Cardiac septum (tissue), 1 donor: ENCODE measurements at regions not wholly inside any gene's neighbourhood (a gene's known extent, or its start where the extent isn't known, plus 50 kb on each side); places are given as distances from the start of the nearest gene placed in this dataset.
"Not testable (repeated sequence)": the region's sequence is repeated elsewhere in the genome, so short reads cannot be mapped to it uniquely, and the experiment has no call there.

Experiments used
- DNase-seq: peaks from one replicate; pipeline ENCODE4 v3.0.0-alpha.2; 2020; ENCODE audit warnings: low spot score
- intact Hi-C: fragments of 100-400 bp; cut with DNase I; formaldehyde crosslinking; loops from one replicate; pipeline ENCODE4 v1.14.0; 2022
- donor health status: DM: no; HTN: no; CAD: no.

DNA sequence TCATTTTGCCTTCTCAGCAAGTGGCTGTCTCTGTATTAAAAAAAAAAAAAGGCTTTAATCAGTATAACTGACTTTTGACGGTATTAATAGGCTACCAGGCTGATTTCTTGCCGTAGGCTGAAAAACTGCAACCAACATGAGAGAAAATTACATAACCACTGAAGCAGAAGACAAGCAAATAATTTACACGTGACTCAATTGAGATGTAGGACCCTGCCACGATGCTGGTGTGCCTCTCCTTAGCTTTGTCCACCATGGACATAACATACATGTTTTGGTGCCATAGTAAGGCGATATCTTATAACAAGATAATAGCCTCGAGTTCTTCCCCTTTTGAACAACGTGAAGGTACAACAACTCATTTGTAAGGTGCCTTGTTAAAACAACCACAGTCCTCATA lies 88.7 kb upstream of the GRIP1 start:
- no peak for DNase-seq
- intact Hi-C loops = no loop called here

GRCh38 chr12:66768293-66768692 lies 89.4 kb upstream of the GRIP1 start:
- intact Hi-C loops = no loop called here
- no peak for DNase-seq

- DNase-seq = no peak
- intact Hi-C loops = no loop called here
Observed at GRCh38 chr12:66774929-66775328, 96.1 kb upstream of the GRIP1 start.

GRCh38 chr12:66775871-66776270 lies 97.0 kb upstream of the GRIP1 start:
- no peak for DNase-seq
- intact Hi-C loops = no loop called here

DNA sequence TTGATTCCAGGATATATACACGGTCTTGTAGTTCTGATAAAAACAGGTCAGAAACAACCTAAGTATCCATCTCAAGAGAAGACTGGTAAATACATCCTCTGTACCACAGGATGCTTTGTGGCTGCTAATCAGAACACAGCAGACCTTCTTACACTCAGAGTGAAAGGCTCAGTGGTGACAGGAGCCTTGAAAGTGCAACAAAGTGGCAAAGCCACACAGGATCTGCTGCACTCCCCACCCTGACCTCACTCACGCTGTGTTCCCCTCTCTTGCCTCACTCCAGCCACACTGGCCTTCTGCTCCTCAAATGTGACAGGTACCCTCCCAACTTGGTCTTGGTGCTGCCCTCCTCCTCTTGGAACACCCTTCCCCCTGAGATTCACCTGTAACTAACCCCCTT lies 98.1 kb upstream of the GRIP1 start:
- no peak for DNase-seq
- intact Hi-C loops = no loop called here

- no peak for DNase-seq
- intact Hi-C loops = no loop called here
Observed at GRCh38 chr12:66779466-66779865, 100.6 kb upstream of the GRIP1 start.

GRCh38 chr12:66786531-66787308 lies 107.8 kb upstream of the GRIP1 start:
- DNase-seq = no peak
- intact Hi-C loops = no loop called here

DNA sequence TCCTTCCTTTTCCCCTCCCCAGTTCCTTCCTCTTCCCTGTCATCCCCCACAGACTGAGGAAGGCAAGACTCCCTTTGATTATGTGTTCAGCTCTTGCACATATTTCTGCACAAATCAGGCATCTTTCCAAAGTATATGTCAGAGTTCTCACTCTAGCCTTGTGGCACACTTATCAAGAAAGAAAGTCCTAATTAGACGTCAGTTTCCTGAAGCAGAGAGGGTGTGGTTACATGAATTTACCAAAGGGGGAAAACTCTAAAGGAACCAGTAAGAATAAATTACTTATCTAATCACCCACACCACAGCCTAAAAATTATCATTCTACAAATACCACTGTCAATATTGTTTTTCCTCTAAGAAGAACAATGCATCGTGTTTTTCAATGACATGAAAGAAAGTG lies 120.7 kb upstream of the GRIP1 start:
- intact Hi-C loops = no loop called here
- no peak for DNase-seq

DNA sequence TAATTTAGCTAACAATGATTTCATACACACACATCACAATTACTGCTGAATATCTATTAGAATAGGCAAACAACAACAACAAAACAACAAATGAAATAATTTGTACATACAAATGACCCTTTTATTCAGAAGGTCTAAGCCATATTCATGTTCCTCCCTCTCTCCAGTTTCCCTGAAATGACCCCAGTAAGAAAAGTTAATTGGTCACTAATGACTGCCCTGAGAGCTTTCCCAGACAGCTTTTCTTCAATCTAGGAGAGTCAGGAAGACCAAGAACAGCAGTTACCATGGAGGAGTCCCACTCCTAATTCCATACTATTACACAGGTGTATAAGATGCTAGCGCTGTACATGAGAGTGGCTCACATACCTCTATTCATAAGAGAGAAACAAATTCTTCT lies 121.2 kb upstream of the GRIP1 start:
- intact Hi-C loops = no loop called here
- no peak for DNase-seq

- no peak for DNase-seq
- intact Hi-C loops = no loop called here
Observed at GRCh38 chr12:66803930-66804329, 125.1 kb upstream of the GRIP1 start.

DNA sequence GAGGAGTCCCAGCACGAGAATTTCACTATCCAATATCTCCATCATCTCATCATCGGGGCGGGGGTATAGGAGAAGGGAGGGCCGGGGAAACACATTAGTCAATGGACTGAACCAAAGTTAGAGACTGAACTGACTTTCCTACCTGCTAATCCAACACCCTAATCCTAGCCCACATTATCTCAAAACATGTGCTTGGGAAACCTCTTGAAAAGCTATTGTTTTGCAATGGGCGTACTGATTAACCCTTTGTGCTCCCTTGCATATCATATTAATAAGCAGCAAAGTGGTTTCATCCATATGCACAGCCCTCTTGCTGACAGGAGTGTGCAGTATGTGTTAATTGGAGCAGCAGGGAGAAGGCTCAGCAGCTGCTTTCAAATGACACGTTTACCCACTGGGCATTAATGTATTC lies 125.7 kb upstream of the GRIP1 start:
- intact Hi-C loops = no loop called here
- DNase-seq = no peak

- intact Hi-C loops = no loop called here
- DNase-seq = no peak
Observed at GRCh38 chr12:66808606-66809005, 129.7 kb upstream of the GRIP1 start.

GRCh38 chr12:66813137-66813892 lies 134.4 kb upstream of the GRIP1 start:
- DNase-seq = no peak
- intact Hi-C loops = no loop called here

- DNase-seq = no peak
- intact Hi-C loops = no loop called here
Observed at GRCh38 chr12:66819587-66819986, 140.7 kb upstream of the GRIP1 start.

DNA sequence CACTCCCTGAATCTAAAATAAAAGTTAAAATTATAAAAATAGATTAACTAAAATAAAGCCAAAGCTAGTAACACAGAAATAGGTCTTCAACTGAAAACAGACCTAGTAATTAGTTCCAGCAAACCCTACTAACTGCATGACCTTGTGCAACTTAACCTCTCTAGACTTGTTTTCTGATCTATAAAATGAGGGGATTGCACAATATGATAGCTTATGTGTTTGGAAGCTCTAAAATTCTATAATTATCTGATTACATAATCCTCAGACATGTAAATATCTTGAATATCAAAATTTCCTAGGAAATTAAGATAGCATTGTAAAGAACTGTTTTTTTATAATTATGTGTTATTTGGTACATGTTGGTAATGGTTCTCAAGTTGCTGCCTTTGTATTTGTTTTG lies 144.1 kb upstream of the GRIP1 start:
- no peak for DNase-seq
- intact Hi-C loops = no loop called here

- intact Hi-C loops = no loop called here
- DNase-seq = no peak
Observed at GRCh38 chr12:66823857-66824570, 145.1 kb upstream of the GRIP1 start.

GRCh38 chr12:66825921-66826320 lies 147.0 kb upstream of the GRIP1 start:
- intact Hi-C loops, DNase-seq: not testable (repeated sequence)

GRCh38 chr12:66829660-66830325 lies 150.9 kb upstream of the GRIP1 start:
- intact Hi-C loops = no loop called here
- no peak for DNase-seq

DNA sequence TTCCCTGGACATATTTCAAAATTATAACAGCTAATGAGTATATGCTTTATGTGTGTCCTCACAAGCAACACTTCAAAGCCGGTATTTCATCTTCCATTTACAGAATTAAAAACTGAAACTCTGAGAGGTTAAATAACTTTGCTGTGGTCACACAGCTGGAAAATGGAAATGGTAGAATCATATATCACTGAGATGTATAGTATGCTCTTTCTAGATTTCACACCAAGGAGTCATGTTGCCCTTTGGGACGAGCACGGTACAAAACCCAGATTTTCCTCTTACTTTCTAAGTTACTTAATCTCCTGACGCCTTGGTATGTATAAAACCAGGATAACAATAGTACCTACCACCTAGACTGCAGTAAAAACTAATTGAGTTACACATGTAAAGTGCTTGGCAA lies 152.6 kb upstream of the GRIP1 start:
- no peak for DNase-seq
- intact Hi-C loops = no loop called here

DNA sequence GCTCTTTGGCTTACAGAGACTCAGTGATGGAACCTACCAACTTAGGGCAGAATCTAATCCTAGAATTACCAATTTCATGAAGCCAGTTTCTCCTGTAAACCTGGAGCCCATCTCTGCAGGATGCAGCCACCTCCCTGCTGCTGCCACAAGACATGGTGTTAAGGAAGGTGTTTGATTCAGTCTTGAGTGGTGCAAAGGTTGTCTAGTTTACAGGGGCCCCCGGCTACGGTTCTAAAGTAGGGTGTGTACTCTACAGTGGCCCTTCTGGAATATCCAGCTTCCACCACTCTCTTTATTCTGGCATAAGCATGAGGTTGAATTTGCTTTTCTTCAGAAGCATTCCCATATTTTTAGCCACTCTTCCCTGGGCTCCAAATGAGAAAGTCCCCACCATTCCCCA lies 154.1 kb upstream of the GRIP1 start:
- intact Hi-C loops = no loop called here
- DNase-seq = no peak
